ENCODE measurements at regions not wholly inside any gene's neighbourhood (a gene's known extent, or its start where the extent isn't known, plus 50 kb on each side); places are given as distances from the start of the nearest gene placed in this dataset.

GRCh38 chr10:93175490-93175889 lies 101.8 kb downstream of the CYP26A1 start:
- no peak for TF ChIP-seq CTCF (IDR thresholded peaks at IDR 0.05; ENCODE audit: insufficient read depth, low read depth, low read length)
- DNase-seq (ENCODE audit: low read depth) = no peak
- H3K4me3 ChIP-seq (ENCODE audit: low read depth, low read length) = no peak overlapping the region

GRCh38 chr10:93177511-93177910 lies 103.8 kb downstream of the CYP26A1 start:
- TF ChIP-seq CTCF (IDR thresholded peaks at IDR 0.05; ENCODE audit: insufficient read depth, low read depth, low read length) = no peak
- DNase-seq (ENCODE audit: low read depth) = no peak
- H3K4me3 ChIP-seq (ENCODE audit: low read depth, low read length) = no peak overlapping the region

GRCh38 chr10:93178226-93178625 lies 104.5 kb downstream of the CYP26A1 start:
- H3K4me3 ChIP-seq (ENCODE audit: low read depth, low read length) = no peak overlapping the region
- no peak for DNase-seq (ENCODE audit: low read depth)
- no peak for TF ChIP-seq CTCF (IDR thresholded peaks at IDR 0.05; ENCODE audit: insufficient read depth, low read depth, low read length)

GRCh38 chr10:93180482-93180931 lies 106.8 kb downstream of the CYP26A1 start:
- no peak for TF ChIP-seq CTCF (IDR thresholded peaks at IDR 0.05; ENCODE audit: insufficient read depth, low read depth, low read length)
- no peak overlapping the region for H3K4me3 ChIP-seq (ENCODE audit: low read depth, low read length)
- peak; percentile 10 for DNase-seq (ENCODE audit: low read depth)

- DNase-seq (ENCODE audit: low read depth) = no peak
- TF ChIP-seq CTCF (IDR thresholded peaks at IDR 0.05; ENCODE audit: insufficient read depth, low read depth, low read length) = no peak
- no peak overlapping the region for H3K4me3 ChIP-seq (ENCODE audit: low read depth, low read length)
These were observed 107.8 kb downstream of the CYP26A1 start for GRCh38 chr10:93181271-93182048.

GRCh38 chr10:93182049-93182327 lies 108.3 kb downstream of the CYP26A1 start:
- no peak for TF ChIP-seq CTCF (IDR thresholded peaks at IDR 0.05; ENCODE audit: insufficient read depth, low read depth, low read length)
- H3K4me3 ChIP-seq (ENCODE audit: low read depth, low read length) = no peak overlapping the region
- DNase-seq (ENCODE audit: low read depth) = no peak

- no peak for TF ChIP-seq CTCF (IDR thresholded peaks at IDR 0.05; ENCODE audit: insufficient read depth, low read depth, low read length)
- DNase-seq (ENCODE audit: low read depth) = no peak
- H3K4me3 ChIP-seq (ENCODE audit: low read depth, low read length) = no peak overlapping the region
These were observed 109.1 kb downstream of the CYP26A1 start for GRCh38 chr10:93182790-93183189.
